HG02938 (cell line): ENCODE measurements at regions not wholly inside any gene's neighbourhood (a gene's known extent, or its start where the extent isn't known, plus 50 kb on each side); places are given as distances from the start of the nearest gene placed in this dataset.
"Not testable (repeated sequence)": the region's sequence is repeated elsewhere in the genome, so short reads cannot be mapped to it uniquely, and the experiment has no call there.

ENCODE experiments used
- ATAC-seq: cut with Tn5 transposase; IDR thresholded peaks from one replicate; pipeline ENCODE4 v1.9.1; 2021; ENCODE audit warnings: mild to moderate bottlenecking, moderate library complexity; ENCODE audit not compliant: unreplicated experiment

DNA sequence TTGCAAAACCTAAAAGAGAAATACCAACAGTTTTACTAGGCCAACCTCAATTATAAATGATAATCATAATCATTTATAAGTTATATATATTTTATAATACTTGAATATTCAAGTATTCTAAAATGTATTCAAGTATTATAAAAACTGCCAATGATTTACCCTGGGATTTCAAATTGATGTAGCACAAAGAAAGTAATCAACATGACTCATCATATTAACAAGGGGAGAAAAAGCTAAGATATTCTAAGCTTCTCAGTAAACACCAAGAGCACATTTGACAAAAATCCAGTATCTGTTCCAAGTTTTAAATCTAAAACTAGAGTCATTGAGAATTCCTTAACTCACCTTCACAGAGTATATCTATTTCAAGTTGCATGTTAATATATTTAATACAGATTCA, 56.1 kb downstream of the CAPZA3 start:
- ATAC-seq: no peak

DNA sequence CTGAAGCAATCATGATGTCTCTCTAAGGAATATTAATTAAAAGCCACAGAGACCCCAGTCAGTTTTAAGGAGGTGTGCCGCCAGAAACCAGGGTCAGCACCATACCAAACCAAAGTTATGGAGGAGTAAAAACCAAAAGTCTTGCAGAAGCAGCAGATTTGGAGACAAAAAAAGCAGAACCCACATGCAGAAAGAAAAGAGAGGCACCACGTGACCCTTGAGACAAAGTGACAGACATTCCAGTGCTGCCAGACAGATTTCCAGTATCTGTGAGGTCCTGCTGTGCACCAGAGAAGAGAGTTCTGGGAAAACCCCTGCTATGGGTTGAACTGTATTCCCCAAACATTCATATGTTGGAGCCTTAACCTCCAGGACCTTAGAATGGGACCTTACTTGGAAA, 59.7 kb downstream of the CAPZA3 start:
- no peak for ATAC-seq

DNA sequence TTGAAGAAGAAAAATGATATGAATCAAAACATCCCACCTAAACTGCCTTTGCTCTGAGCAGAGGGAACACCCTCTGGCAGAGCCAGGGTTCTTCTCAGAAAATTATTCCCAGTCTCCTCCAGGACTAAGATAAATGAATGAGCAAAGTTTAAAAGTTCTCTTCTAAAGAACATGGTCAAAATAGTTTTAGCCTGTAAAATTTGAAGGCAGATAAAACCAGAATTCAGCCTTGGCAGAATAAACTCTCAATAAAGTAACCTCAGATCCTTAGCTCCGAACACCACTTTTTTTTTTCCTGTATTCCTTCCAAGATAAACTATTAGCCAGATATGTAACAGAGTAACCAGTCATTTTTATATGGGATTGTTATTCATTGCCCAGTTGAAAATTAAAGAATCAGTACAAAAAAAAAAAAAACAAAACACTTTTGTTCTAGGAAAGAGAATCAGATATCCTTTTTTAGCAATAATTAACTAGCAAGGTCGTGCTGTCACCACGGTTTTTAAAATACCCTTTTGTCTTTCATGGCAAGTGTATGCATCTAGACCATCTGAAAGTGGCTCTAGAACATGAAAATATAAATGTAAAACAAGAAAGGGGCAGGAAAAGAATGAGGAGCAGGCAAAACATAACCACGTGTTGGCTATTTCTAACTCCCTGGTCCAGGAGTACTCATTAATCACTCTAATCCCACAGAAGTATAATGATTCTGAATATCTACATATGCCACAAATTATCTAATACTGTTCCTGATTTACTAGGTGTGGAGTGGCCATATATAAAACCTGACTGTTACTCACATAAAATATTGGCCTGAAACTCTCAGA, 60.8 kb downstream of the CAPZA3 start:
- ATAC-seq: no peak

DNA sequence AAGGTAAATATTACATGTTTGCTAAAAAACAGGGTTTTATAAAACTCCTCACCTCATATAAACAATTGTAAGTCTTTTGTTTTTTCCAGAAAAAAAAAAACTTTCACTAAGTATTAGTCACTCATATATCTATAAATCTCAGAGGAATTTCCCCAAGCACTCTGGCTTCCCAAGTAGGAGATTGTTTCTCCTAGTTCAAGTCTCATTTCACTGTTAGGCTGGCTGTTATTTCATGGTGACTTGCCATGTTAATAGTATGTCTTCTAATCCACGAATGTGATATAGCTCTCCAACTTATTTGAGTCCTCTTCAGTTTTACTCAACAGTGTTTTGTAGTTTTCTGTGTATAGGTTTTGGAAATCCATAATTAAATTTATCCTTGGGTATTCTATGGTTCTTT, 61.6 kb downstream of the CAPZA3 start:
- no peak for ATAC-seq

DNA sequence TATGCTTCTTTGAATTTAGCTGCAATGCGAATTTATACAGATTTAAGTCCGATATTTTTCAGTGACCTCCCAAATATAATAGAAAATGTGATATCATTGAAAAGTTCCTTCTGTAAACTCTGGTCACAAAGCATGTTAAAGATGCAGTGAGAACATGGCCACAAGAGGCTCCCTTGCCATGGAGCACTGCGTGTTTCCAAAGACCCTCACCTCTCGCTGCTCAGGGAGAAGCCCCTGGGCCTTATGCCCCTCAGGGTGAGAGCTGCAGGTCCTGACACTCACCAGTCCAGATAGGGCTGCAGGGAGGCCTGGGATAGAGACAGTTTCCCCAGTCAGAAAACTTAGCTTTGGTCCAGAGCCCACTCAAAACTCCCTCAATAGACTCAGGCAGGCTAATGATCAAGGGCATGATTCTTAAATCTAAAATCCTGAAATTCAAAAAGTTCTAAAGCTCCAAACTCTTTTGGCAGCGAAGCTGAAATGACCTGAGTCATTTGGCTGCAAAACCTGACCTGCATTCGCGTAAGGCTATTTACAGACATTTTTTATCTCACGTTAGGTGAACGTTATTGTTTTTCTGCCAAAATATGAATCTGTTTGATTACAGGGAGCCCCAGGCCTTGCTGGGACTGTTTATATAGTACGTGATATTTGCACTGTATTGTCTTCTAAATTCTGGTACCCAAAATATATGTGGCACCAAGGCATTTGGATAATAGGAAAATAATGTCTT, 67.8 kb downstream of the CAPZA3 start:
- no peak for ATAC-seq

DNA sequence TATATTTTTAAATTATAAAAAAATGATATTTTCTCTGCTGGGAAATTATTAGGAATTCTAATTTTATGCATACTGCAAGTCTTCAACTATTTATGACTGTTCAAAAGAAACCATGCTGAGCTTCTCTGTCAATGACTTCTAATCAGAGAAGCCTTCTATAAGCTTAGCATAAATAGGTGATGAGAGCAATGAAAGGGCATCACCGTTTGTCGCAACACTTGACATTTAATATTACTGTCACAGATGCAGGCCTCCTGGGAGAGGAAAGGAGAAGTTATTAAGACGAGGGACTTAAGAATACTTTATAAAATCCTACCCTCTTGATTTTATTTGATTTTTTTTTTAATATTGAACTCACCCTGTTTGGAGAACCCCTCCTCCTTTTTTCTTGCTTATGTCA, 69.8 kb downstream of the CAPZA3 start:
- ATAC-seq: no peak

DNA sequence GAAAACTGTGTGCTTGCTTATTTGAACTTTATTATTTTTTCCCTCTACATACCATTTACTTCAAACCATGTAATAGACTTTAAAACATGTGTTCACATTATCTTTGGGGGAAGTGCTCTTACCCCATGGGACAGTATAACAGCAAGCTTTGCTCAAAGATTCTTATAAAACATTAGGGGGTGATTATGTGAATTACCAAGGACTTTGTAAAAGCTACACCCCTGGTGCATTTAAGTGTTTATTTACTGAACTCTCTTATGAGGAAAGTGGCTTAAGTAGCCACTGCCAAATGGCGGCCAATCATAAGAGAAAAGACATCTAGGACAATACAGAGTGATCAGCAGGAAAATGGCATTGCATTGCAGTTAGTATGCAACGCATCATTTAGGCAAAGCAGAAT, 70.3 kb downstream of the CAPZA3 start:
- no peak for ATAC-seq

DNA sequence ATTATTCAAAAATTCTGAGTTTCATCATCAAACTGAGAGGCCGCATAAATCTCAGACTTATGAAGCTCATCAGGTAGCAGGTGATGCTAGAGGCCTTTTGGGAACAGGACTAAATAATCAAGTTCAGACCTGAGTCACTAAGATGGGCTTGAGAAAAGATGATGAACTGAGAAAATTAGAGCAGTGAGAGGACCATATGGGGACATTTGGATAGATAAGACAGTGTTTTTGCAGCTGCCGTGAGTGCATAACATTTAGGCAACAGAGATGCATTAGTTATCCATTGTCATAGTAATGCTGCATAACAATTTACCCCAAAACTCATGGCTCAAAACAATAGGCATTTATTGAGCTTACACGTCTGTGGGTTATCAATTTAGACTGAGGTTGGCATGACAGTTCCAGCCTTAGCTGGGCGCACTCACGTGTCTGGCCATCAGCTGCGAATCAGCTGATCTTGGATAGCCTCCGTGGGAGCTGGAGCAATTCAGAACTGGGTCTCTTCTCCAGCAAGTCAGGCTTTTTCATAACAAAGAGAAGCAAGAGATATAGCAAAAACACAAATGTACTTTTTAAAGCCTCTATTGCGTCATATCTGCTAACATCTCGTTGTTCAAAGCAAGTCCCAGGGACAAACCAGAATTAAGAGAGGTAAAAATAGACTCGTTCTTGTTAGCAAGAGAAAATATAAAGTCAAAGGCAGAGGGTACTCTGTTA, 72.8 kb downstream of the CAPZA3 start:
- ATAC-seq: no peak

DNA sequence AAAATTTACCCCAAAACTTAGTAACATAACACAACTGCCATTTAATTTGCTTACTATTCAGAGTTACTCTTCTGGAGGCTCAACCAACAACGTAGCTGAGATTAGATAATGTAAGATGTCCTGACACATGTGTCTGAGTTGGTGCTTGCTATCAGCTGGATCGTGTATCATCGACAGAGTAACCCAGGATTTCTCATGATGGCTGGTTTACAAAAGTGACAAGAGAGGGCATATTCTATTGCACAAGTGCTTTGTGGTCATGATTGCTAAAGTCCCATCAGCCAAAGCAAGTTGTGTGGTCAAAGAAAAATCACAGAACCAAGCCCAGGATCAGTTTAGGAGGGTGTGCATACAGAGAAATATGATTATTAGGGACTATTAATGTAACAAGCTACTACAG, 73.4 kb downstream of the CAPZA3 start:
- ATAC-seq: no peak

DNA sequence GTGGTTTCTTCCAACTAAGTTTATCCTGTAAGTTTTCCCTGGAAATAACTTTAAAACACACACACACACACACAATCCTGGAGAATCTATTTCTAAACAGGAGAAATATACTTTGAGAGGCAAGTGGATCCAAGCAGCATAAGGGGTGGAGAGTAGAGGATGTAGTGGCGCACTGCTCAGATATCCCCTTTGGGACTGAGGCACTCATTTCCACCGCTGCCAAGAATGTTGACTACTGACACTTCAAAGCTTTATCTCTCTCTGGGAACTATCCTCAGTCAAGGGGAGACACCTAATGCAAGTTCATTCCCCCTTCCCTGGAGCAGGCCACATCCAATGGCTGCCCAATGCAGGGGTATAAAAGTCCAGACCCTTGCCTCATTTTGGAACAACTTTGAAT, 75.8 kb downstream of the CAPZA3 start:
- no peak for ATAC-seq

DNA sequence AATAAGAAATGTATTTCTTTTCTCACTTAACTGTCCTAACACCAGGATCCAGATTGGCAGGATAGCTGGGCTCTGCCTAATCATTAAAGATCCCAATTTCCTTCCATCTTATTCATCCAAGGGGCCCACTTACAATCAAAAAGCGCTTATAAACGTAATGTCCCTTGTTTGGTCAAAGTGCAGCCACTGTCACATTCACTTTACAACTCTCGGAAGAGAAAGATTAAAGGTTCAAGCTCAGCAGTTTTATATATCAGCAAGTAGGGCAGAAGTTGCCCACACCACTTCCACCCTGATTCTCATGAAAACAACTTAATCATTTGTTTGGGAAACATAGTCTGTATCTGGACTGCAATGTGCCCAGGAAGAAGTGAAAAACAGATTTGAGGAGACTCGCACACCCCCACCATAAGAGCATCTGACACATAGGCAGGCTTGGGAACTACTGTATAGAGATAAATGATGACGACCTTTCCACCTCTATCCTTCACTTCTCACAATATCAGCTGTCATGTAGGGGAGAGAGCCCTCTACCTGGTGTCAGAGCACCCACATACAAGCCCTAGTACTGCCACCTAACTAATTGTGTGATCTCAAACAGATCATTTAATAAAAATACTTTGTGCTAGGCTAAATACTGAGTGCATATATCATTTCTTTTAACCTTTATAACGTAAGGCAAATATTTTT, 80.8 kb downstream of the CAPZA3 start:
- no peak for ATAC-seq

DNA sequence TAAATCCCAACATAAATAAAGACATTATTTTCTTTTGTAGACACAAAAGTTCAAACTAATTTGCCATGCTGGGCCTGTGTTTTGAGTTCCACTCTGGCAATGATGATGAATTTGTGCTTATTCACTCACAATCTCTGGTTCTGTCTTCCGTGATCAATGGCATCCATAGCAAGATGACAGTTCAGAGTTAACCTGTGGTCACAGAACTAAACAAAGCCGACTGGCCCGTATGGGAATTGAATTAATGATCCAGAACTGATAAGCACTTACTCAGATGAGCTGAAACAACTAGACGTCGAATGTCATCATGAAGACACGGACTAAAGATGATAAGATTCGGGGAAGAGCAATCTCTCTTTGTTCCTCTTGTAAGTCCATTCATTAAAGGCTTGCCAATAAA, 81.6 kb downstream of the CAPZA3 start:
- no peak for ATAC-seq

DNA sequence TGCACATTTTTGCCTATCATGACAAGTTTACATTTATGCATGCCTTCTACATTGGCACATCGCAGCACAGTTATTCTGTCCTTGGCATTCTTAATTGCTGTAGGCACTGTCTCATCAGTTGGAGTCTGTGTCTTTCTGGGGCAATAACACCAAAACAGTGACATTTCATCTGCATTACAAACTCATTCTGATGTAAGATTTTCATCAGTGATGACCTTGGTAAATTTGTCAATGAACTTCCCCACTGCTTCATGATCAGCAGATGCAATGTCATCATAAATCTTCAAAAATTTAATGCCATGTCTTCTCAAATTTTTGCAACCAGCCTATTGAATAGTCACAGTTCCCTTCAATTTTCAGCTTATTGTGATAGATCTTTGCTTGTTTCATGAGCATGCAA, 85.5 kb downstream of the CAPZA3 start:
- ATAC-seq: no peak

DNA sequence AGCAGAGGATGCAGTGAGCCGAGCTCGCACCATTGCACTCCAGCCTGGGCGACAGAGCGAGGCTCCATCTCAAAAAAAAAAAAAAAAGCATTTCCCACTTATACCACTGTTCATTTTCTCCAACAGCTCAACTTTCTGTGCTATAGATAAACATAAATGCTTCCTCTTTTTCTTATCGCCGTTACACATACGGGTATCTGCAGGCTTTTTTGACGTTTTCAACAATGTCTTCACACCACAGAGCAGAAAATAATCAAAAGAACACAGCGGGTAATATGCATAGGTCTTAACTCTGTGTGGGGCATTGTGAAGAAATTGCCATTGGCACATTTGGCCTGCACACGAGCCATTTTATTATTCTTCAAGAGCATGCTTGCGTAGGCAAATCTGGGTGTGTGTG, 86.4 kb downstream of the CAPZA3 start:
- no peak for ATAC-seq

DNA sequence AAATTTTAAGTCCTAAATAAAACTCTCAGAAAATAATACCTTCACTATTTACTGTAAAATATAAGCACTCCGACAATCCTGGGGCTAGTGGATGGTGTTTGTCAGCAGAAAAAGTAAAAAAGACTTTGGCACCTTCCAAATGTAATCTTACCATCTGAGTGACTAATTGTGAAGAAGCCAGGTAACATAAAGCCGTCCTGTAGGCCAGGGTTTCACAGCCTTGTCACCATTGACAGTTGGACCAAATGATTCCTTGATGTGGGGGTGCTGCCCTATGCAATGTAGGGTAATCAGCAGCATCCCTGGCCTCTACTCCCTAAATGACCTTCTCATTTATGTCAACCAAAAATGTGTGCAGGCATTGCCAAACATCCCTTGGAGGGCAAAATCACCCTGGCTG, 87.2 kb downstream of the CAPZA3 start:
- ATAC-seq: no peak

DNA sequence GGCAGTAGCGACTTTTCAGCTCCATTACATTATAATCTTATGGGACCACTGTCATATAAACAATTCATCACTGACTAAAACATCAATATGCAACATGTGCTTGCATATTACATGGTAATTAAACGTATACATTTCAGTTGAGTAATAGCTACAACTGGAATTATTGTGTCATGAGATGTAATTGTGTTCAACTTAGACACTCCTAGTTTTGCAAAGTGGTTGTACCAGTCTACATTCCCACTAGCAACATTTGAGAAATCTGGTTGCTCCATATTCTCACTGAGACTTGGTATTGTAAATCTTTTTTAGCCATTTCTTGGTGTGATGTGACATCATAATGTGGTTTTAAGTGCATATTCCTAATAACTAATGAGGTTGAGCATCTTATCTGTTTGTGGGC, 90.0 kb downstream of the CAPZA3 start:
- ATAC-seq: no peak

DNA sequence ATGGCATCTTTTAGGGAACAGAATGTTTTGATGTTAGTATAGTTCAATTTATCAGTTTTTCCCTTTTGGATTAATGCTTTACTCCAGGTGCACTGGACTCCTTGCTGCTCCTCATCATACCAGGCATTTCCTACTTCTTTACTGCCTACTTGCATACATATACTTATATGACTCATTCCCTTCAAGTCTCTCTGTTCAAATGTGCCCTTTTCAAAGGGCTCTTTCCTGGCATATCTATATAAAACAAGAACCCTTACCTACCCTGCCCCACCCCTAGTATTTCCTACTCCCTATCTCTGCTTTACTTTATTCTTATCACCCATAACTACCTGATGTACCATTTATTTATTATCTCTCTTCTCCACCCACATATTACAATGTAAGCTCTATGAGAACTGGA, 90.6 kb downstream of the CAPZA3 start:
- no peak for ATAC-seq

DNA sequence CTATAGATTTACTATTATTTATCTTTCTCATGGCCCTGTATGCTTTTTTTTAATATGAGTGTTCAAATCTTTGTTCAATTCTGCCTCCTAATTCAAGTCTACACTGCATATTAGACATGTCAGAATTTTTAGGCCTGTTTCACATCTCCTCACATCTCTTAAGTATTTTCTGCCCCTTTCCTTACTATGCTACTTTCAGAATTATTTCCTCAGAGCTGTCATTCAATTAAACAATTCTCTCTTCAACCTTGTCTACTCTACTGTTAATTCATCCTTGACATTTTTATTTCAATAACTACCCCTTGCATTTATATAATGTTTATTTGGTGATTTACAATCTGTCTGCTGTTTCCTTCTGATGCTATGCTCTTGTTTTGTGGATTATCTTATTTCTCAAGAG, 91.1 kb downstream of the CAPZA3 start:
- ATAC-seq: no peak

DNA sequence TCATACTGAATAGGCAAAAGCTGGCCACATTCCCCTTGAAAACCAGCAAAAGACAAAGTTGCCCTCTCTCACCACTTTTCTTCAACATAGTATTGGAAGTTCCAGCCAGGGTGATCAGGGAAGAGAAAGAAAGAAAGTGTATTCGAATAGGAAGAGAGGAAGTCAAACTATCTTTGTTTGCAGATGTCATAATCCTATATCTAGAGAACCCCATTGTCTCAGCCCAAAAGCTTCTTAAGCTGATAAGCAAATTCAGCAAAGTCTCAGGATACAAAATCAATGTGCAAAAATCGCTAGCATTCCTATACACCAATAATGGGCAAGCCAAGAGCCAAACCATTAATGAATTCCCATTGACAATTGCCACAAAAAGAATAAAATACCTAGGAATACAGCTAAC, 95.0 kb downstream of the CAPZA3 start:
- ATAC-seq: not testable (repeated sequence)

DNA sequence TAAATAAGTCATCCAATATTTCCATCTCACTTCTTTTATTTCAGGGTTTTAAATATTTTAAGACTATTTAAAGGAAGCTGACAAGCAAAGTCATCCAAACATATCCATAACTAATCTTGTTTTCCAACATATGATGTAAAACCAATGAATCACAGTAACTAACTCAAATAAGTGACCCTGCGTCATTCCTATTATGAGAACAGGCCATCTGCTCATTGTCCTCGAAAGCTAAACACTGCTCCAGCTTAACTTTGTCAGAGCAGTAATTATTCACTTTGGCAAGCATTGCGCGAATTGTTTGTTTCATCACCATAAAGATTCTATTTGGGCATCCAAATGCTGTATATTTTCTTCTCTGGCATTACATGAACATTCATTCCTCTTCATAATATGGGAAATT, 99.1 kb downstream of the CAPZA3 start:
- no peak for ATAC-seq

DNA sequence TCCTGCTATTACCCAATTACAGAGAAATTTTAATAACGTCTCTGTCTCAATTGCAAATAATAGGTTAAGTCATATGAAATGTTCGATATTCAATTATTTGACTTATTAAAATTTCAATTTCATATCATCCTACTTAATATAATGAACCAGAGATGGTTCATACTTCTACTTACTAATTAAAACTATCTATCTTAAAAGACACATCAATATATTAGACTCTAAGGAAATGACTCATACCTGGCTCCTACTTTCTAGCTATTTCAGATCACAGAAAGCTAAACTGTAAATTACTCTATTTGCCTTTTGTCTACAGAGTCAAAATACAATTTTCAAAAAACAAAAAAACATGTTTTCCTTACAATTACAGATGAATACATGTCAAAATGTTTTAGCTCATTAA, 99.6 kb downstream of the CAPZA3 start:
- ATAC-seq: no peak
